Neural progenitor cell (in vitro differentiated cells): ENCODE measurements at regions not wholly inside any gene's neighbourhood (a gene's known extent, or its start where the extent isn't known, plus 50 kb on each side); places are given as distances from the start of the nearest gene placed in this dataset.

Experiments
- EZH2phosphoT487 ChIP-seq: fragments of 200-600 bp; sonication (generic); IDR thresholded peaks from 2 replicates; pipeline ENCODE4 v1.6.1; 2017; ENCODE audit warnings: antibody characterized with exemption
- TF ChIP-seq, protein P1 (sequence below): fragments of 200-600 bp; sonication (generic); IDR thresholded peaks from 2 replicates; pipeline ENCODE4 v1.5.1; 2017; ENCODE audit warnings: antibody characterized with exemption, mild to moderate bottlenecking

DNA sequence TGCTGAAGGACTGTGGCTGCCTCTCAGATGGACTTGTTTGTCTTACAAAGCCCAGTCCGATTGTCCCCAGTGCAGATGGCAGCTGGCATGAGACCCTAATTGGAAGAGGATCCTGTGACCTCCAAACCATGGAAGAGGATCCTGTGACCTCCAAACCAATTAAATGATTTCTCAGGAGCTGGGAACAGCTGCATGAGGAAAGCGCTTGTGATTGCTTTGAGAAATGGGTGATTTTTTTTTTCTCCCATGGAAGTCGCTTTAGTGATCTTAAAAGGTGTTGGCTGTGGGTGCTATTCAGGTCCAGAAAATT is 68.4 kb upstream of the LARS2 start:
- TF ChIP-seq, protein P1, sequence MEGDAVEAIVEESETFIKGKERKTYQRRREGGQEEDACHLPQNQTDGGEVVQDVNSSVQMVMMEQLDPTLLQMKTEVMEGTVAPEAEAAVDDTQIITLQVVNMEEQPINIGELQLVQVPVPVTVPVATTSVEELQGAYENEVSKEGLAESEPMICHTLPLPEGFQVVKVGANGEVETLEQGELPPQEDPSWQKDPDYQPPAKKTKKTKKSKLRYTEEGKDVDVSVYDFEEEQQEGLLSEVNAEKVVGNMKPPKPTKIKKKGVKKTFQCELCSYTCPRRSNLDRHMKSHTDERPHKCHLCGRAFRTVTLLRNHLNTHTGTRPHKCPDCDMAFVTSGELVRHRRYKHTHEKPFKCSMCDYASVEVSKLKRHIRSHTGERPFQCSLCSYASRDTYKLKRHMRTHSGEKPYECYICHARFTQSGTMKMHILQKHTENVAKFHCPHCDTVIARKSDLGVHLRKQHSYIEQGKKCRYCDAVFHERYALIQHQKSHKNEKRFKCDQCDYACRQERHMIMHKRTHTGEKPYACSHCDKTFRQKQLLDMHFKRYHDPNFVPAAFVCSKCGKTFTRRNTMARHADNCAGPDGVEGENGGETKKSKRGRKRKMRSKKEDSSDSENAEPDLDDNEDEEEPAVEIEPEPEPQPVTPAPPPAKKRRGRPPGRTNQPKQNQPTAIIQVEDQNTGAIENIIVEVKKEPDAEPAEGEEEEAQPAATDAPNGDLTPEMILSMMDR = no peak
- TF ChIP-seq EZH2phosphoT487 = no peak
